Left lung (tissue), 4 donors: ENCODE measurements at regions not wholly inside any gene's neighbourhood (a gene's known extent, or its start where the extent isn't known, plus 50 kb on each side); places are given as distances from the start of the nearest gene placed in this dataset.
A peak's percentile ranks its signal among the peaks of the same experiment; 100 is the strongest.

Source experiments
- ATAC-seq: fragments of 200-7000 bp; cut with Tn5 transposase; one replicate; pipeline ENCODE4 v1.9.1; 2020; ENCODE audit warnings: moderate library complexity
- DNase-seq, 4 donors: peaks; one replicate each; pipeline ENCODE4 v3.0.0-alpha.2; 2013 to 2020
- H3K27ac ChIP-seq, 2 donors: fragments of 200-600 bp; sonication (generic) in 1 of 2; one replicate each; pipeline versions ENCODE4 v1.5.0 to v1.8.0; 2020 to 2021
- H3K27me3 ChIP-seq, 2 donors: fragments of 200-600 bp; sonication (generic) in 1 of 2; one replicate each; pipeline versions ENCODE4 v1.5.0 to v1.8.0; 2020 to 2021
- H3K36me3 ChIP-seq, 2 donors: fragments of 200-600 bp; sonication (generic) in 1 of 2; one replicate each; pipeline versions ENCODE4 v1.5.0 to v1.8.0; 2020 to 2021
- H3K4me1 ChIP-seq, 2 donors: fragments of 200-600 bp; one replicate each; pipeline ENCODE4 v1.8.0; 2021
- H3K4me3 ChIP-seq, 2 donors: fragments of 200-600 bp; sonication (generic) in 1 of 2; one replicate each; pipeline versions ENCODE4 v1.5.0 to v1.8.0; 2020 to 2021; ENCODE audit warnings: mild to moderate bottlenecking in 1 of 2
- H3K9me3 ChIP-seq, 2 donors: fragments of 200-600 bp; sonication (generic) in 1 of 2; one replicate each; pipeline versions ENCODE4 v1.5.0 to v1.8.0; 2020 to 2021
- intact Hi-C, 2 donors: fragments of 100-400 bp; cut with DNase I; formaldehyde crosslinking; loops; one replicate each; pipeline versions ENCODE4 v1.11.2 to v1.14.2; 2022
- TF ChIP-seq, protein P1 (sequence below), 2 donors: fragments of 200-600 bp; sonication (generic) in 1 of 2; IDR thresholded peaks; one replicate each; pipeline versions ENCODE4 v1.5.0 to v1.8.0; 2021; ENCODE audit warnings: antibody characterized with exemption in 2 of 2
- donor health status: DM: no; HTN: yes; CAD: no.
- donor health status: DM: no; HTN: no; CAD: no.

DNA sequence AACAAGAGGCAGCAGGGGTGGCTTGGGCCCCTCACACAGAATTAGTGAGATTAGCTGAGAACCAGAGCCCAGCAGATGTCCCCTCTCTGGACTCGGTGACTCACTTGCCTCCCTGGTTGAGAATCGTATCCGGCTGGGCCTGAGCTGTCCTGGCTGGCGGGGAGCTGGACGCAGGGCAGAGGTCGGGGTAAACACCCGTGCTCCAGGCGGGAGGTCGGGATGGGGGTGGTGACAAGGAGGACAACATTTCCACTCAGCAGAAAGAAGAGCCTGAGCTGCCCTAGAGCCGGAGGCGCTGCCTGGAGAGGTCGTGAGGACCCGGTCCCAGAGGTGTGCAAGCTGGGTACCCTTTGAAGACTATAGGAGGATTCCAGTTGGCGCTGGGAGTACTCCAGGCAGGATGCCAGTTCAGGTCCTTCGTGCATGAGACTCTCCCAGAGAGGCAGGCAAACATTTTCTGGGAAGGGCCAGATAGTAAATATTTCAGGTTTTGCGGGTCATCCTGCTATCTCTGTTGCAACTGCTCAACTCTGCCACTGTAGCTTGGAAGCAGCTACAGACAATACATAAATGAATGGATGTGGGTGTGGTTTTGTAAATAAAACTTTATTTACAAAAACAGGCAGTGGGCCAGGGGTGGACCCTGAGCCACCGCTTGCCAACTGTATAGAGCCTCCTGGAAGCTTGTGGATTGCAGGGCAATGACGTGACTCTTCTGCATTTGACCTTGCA is 116.8 kb upstream of the WNT4 start:
- Histone ChIP-seq H3K27ac (peak overlapping the region in 1 of 2 donors; percentile 18), H3K36me3 (no peaks in the 10 kb centered on the region), H3K27me3 (no peaks in the 10 kb centered on the region), H3K4me1 (peaks cover 28 to 42% of the 10 kb centered on the region in 2 donors), H3K4me3 (no peak overlapping the region), H3K9me3 (no peaks in the 10 kb centered on the region)
- peak in 2 of 4 donors; percentile 51 to 78 for DNase-seq
- TF ChIP-seq, protein P1, sequence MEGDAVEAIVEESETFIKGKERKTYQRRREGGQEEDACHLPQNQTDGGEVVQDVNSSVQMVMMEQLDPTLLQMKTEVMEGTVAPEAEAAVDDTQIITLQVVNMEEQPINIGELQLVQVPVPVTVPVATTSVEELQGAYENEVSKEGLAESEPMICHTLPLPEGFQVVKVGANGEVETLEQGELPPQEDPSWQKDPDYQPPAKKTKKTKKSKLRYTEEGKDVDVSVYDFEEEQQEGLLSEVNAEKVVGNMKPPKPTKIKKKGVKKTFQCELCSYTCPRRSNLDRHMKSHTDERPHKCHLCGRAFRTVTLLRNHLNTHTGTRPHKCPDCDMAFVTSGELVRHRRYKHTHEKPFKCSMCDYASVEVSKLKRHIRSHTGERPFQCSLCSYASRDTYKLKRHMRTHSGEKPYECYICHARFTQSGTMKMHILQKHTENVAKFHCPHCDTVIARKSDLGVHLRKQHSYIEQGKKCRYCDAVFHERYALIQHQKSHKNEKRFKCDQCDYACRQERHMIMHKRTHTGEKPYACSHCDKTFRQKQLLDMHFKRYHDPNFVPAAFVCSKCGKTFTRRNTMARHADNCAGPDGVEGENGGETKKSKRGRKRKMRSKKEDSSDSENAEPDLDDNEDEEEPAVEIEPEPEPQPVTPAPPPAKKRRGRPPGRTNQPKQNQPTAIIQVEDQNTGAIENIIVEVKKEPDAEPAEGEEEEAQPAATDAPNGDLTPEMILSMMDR (IDR thresholded peaks at IDR 0.05) = no peak
- ATAC-seq = peak; percentile 56
- intact Hi-C loops = no loop called here

DNA sequence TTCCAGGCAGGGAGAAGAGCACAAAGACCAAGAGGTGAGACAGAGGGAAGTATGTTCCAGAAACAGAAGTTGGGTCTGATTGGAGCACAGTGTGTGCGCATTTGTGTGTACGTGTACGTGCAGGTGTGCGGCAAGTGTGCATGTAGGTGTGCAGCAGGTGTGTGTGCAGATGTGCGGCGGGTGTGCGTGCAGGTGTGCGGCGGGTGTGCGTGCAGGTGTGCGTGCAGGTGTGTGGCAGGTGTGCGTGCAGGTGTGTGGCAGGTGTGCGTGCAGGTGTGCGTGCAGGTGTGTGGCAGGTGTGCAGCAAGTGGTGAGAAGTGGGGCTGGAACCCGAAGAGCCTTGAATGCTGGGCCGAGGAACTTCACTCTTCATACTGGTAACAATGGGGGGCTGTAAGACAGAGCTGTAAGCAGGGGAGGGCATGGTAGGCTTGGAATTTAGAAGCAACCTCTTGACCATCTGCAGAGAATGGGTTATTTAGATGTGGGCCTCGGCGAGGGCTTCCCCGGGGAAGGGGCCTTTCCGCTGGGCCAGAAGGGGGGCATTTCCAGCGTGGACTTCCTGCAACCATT is 118.0 kb upstream of the WNT4 start:
- TF ChIP-seq, protein P1 (IDR thresholded peaks at IDR 0.05) = no peak
- Histone ChIP-seq H3K36me3 (no peaks in the 10 kb centered on the region), H3K27me3 (no peaks in the 10 kb centered on the region), H3K4me1 (peaks cover 24 to 35% of the 10 kb centered on the region in 2 donors), H3K27ac (no peak overlapping the region), H3K9me3 (no peaks in the 10 kb centered on the region), H3K4me3 (no peak overlapping the region)
- DNase-seq (peak in 1 of 4 donors; percentile 46), ATAC-seq (no peak)
- intact Hi-C loops = no loop called here

DNA sequence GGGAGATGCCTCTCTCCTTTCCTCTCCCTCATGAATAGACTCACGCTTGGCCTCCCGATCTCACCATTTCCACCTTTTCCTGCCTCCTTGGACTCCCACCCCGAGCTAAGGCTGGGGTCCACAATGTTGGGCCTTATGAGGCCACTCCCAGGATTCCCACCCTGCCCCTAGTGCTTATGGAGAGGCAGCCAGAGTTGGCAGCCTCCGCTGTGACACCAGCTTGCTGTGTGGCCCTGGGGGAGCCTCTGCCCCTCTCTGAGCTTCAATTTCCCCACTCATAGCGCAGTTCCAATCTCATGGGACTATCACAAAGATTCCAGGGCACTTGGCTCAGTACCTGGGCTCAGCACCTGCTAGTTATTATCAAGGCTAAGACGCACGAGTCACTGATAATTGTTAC is 118.7 kb upstream of the WNT4 start:
- Histone ChIP-seq H3K36me3 (no peaks in the 10 kb centered on the region), H3K27ac (no peak overlapping the region), H3K4me1 (peaks cover 24 to 31% of the 10 kb centered on the region in 2 donors), H3K27me3 (no peaks in the 10 kb centered on the region), H3K9me3 (no peaks in the 10 kb centered on the region), H3K4me3 (no peak overlapping the region)
- TF ChIP-seq, protein P1 (IDR thresholded peaks at IDR 0.05) = no peak
- intact Hi-C loops = no loop called here
- peak in 1 of 4 donors; percentile 53 for DNase-seq
- no peak for ATAC-seq

DNA sequence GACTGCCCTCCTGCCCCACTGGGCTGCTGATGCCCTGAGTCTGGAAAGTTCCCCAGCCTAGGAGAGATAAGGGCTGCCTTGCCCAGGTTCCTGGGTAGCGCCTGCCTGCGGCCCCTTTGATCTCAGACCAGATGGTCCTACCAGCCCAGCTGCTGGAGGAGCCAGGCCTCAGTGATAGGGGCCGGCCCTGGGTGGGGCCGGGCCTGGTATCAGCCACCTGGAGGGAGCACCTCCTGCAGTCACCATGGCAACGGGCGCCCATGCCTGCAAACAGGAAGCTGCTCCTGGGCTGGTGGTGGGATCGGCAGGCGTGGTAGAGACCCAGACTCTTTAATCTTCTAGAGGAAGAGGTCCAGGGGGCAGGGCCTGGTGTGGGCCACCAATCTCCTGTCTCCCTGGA is 119.7 kb upstream of the WNT4 start:
- ATAC-seq (no peak), DNase-seq (peak in 2 of 4 donors; percentile 51 to 69)
- peaks cover 17 to 22% of the 10 kb centered on the region in 2 donors for H3K4me1 ChIP-seq
- H3K27ac ChIP-seq = no peak overlapping the region
- H3K36me3 ChIP-seq = no peaks in the 10 kb centered on the region
- no peaks in the 10 kb centered on the region for H3K9me3 ChIP-seq
- intact Hi-C loops = no loop called here
- H3K27me3 ChIP-seq = no peaks in the 10 kb centered on the region
- TF ChIP-seq, protein P1 (IDR thresholded peaks at IDR 0.05) = no peak
- H3K4me3 ChIP-seq = no peak overlapping the region

DNA sequence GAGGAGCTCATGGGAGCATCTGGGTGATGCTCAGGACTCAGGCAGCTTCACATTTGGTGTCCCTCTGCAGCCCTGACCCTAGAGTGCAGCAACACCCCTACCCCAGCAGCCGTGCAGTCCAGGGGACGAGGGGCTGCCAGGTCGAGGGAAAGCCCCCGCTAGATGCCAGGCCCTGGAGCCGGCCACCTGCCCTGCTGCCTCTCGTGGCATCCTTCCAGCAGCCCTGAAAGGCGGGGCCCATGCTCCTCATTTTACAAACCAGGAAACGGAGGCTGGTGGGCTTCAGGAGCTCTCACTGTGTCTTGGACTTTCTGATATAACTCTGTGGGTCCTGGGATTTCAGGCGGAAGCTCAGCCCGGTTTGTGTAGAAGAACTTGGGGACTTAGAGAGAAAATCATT is 120.5 kb upstream of the WNT4 start:
- no peak overlapping the region for H3K4me3 ChIP-seq
- DNase-seq = peak in 1 of 4 donors; percentile 49
- intact Hi-C loops = no loop called here
- no peaks in the 10 kb centered on the region for H3K27me3 ChIP-seq
- TF ChIP-seq, protein P1 (IDR thresholded peaks at IDR 0.05) = no peak
- ATAC-seq = no peak
- H3K36me3 ChIP-seq = no peaks in the 10 kb centered on the region
- no peak overlapping the region for H3K27ac ChIP-seq
- no peaks in the 10 kb centered on the region for H3K9me3 ChIP-seq
- H3K4me1 ChIP-seq = peaks cover 12 to 17% of the 10 kb centered on the region in 2 donors
